HTR-8/SVneo (cell line): ENCODE measurements at regions not wholly inside any gene's neighbourhood (a gene's known extent, or its start where the extent isn't known, plus 50 kb on each side); places are given as distances from the start of the nearest gene placed in this dataset.

Experiments used
- DNase-seq: peaks from one replicate; pipeline ENCODE4 v3.0.0; 2011; ENCODE audit warnings: low spot score, mixed read lengths; ENCODE audit not compliant: insufficient read length
- FAIRE-seq: peaks from 2 replicates; lab custom pipeline; 2011; peaks lifted over from hg19 to GRCh38; lab: Jason Lieb, UNC

DNA sequence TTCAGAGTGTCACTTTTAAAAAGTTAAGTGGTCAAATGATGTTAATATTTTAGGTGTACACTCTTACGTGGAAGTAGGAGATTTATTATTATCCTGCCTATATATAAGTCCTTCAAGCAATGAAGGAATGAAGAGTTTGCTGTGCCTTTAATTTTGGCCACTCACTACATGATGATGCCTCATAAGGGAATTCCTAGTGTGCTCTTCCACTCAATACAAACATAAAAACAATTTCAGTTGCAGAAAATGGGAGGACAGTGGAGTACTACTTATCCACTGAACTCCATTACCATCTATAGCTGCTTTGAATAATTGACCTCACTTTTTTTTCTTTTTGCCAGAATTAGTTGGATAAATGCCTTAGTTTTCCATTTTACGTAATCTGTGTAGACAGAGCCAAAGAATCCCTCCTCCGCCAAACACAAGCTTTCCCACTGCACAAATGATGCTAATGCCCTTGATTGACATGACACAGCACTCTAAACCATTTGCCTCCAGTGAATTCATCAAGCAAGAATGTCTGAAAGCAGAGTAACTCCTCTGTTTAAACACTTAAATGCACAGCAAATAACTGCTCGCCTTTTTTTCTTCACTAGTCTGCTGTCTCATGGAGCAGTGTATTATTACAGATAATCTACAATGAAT is 751.1 kb upstream of the FANCL start:
- FAIRE-seq (no peak), DNase-seq (no peak)

DNA sequence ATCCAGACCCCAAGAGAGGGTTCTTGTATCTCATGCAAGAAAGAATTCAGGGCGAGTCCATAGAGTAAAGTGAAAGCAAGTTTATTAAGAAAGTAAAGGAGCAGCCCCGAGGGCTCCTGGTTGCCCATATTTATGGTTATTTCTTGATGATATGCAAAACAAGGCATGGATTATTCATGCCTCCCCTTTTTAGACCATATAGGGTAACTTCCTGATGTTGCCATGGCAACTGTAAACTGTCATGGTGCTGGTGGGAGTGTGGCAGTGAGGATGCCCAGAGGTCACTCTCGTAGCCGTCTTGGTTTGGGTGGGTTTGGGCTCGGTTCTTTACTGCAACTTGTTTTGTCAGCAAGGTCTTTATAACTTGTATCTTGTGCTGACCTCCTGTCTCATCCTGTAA is 750.2 kb upstream of the FANCL start:
- FAIRE-seq (no peak), DNase-seq (no peak)

DNA sequence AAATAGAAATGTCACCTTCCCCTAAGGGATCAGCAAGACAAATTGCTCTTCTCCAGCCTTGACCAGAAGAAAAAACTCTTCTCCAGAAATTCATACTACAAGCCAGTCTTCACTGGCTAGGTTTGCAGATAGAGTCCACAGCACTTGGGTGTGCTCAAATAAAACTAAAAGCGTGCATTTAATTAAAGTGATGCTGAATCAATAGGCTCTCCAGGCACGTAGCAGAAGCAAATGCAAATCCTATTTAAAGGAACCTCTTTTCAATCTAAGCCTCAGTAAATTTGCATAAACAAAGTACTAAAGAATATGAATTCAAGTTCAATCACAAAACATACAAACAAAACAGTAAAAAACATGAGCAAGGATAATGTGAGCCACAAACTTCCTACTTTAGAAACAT is 744.4 kb upstream of the FANCL start:
- FAIRE-seq (no peak), DNase-seq (no peak)

DNA sequence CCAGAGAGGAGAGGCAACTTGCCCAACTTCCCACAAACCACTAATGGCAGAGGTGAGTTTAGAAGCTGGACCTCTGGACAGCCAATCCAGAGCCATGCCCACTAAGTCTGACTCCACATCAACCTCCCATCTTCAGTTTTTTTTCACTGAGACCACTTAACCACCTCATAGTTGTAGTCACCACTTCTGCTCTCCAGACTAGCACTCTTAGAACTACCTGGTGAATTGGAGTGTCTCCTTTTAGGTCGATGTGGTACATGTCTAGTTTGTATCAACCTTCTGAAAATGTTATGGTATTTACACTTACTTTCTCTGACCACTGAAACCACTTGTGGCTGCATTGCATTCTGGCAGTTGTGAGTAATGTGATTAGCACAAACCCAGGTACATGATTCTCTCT is 743.6 kb upstream of the FANCL start:
- DNase-seq (no peak), FAIRE-seq (no peak)

DNA sequence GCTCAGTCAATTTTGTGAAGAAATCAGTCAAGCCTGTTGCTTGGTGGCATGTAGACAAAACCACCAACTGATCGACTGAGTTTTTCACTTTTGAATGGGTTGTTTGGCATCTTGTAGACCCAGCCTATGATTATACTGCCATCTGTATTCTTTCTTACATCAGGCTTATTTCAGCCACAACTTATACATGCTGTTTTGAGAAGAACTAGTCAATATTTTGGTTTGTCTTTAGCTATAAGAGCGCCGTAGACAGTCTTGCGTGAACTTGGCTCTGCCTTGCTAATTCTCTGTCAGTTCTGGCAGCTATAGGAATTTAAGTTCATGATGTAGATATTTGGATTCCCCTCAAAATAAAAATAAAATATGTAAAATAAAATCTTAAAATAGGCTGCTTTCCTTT is 742.0 kb upstream of the FANCL start:
- no peak for FAIRE-seq
- DNase-seq: no peak

DNA sequence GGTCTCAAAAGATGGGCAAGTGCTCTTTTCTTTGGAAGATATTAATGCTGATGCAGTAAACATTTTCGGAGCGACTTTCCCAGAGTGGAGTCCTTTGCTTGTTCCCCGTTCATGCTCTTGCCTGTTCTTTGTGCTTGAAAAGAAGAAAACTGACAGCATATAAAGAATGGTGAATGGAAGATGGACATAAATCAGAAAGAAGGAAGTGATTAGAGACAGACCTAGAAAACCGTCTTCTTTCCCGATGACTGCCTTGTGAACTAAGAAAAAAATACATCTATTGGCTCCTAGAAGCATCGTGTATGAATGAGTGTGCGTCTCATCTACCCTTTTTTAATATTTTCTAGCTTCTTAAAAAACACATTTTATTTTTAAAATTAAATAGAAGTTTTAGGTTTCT is 740.1 kb upstream of the FANCL start:
- DNase-seq (no peak), FAIRE-seq (no peak)

DNA sequence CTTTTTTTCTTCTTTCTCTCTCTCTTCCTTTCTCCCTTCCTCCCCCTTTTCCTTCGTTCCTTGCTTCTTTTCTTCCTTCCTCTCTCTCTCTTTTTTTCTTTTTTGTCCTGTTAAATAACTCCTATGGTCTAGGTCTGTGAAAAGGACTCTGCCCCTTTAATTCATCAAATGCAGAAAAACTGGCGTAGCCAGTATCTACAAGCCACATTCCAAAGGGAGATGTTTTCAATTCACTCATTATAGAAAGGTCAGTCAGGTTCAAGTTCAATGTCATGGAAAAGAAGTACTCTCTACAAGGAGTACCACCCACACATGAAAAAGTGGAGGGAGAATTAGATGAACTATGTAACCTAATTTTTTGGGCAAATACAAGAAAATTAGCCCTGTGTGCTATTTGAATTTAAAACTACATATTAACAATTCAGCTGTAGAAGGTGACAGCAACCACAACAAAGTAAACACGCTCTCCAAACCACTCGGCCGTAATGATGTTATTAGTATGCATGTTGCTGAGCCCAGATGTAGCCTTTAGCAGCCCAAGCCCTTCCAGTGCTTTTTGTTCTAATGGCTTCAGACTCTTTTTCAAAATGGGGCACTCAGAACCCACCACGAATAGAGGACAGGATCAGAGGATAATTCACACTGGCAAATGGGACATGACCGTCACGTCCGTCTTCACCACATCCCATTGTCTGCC is 735.4 kb upstream of the FANCL start:
- no peak for DNase-seq
- FAIRE-seq: no peak

DNA sequence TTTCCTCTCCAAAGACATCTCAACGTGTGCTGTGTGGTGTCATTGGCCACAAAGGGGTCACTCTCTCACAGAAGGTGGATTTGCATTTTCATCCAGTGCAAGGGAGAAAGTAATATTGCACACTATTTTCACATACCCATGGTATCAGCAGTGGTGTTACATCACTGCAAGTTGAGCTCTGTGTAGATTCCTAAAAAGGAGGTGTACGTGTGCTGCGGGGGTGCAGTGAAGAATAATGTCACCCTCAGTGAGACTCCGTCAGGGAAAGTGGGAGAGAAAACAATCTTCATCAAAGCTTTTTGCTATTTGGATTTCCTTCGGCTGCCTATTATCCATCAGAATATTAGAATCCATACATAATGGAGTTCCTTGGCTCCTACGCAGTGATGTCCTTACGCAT is 733.8 kb upstream of the FANCL start:
- FAIRE-seq (no peak), DNase-seq (no peak)

DNA sequence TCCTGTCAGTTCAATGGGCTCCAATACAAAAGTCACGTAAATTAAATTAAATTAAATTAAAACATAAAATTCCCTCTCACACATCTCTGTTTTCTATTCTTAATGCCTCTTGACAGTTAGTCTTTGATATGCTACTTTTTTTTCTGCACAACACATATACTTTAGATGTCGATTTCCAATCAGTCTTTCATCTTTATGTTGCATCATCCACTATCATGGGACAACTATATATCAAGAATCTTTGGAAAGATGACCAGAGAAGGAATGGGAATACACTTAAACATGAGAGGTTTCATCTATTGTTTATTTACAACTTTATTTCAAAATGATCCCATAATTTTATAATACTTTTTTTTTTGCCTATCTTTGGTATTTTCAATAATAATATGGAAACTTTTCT is 733.3 kb upstream of the FANCL start:
- FAIRE-seq: no peak

DNA sequence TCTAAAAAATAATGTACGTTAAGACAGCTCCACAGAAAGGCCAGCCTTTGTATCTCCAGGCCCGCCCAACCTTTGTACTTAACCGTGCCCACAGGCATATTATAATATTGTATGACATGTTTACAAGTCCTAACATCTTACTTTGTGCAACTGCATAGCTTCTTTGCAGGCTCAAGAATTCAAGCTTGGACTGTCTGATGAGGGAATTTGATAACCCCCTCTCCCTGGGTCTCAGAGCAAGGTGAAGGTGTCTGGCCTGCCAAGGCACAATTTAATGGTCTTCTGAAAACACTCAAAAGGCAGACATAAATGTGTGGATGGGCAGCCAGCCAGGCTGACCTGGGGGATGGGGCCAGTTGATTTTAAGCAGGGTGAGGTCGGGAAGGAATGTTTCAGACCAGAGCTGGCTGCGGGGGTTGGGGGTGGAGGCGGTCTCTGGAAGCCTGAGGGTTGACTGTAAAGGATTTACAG is 732.7 kb upstream of the FANCL start:
- FAIRE-seq (no peak), DNase-seq (no peak)

More for the DNA sequence above, 733.3 kb upstream of the FANCL start:
- no peak for DNase-seq

DNA sequence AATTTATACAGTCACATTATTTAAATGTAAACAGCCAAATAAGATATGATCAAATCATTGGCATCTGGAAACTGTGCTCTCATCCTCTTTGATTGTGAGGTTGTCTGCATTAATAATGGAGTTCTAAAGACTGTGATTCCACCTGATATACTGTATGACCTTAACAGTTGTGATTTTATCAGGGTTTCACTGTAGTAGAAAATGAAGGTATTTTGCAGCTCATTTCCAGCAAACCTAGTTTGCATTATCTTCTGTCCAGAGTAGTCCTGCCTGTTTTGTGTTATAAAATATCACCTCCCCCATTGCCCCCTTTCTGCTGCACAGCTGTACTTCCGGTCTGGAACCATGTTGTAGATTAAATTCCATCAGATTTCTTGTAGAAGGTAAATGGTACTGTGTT is 731.6 kb upstream of the FANCL start:
- DNase-seq (no peak), FAIRE-seq (no peak)

DNA sequence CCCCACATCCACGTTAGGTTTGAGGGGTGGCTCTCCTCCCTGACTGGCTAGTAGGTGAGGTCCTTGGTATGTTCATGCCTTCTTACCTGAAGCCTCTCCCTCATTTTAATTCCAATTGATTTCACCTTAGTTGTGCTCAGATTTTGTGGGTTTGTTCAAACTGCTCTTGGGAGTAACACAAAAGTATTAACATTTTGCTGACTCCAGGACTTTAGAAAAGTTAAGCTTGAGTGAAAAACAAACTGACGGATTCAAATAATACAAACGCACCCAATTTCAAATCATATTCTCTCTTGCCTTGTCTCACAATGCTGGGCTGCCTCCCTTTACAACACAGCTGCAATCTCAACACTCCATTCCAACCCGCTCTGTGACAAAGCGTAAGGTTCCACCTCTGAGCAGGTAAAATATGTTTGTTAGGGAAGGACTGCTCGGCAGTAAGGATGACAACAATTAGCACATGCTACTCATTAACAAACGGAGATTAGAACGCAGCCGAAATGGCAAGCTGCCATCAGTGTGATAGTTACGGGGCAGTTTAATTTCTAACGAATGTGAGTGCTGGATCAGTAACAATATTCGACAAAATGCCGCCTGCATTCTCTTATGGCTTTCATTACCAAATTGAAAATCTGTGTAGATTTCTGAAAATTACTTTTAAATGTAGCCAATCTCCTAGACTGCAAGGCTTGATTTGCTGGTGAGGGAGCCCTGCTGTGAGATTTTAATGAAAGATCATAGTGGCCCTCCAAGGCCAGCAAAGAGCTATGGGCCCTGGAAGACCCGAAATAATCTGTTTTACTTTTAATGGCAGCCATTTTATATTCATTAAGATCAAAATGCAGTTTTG is 730.6 kb upstream of the FANCL start:
- no peak for DNase-seq
- FAIRE-seq: no peak

DNA sequence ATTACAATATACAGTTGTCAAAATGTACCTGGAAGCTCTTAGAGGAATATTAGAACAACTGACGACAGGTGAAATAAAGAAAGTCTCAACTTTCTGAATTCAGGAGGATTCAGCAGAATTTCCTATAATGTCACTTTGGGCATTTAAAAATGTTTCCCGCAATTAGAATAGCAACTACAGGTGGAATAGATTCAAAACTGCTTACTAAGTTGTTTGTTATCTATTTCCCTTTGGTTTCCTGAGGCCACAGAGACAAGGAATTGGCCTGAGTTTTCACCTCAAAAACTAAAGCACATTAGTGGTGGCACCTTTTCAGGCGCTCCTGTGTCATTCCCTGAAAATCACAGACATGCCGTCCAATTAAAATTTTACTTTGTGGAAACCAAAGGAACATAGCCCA is 729.2 kb upstream of the FANCL start:
- FAIRE-seq: no peak
- DNase-seq: no peak

DNA sequence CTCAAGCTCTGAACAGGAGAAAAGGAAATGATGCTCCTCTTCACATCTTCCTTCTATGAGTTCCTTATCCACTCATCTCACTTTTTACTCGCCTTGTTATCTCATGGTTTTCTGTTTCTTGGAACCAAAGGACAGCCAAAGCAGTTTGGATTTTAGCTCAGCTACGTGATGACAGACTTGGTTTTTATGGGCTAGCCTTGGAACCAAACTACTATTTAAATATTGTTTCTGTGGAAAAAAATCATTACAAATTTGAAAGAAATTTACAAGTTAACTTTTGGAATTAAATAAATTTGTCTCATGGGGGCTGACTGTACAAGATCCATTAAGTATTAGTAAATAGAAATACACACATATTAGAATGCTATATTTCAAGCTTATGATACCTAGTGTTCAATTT is 727.8 kb upstream of the FANCL start:
- FAIRE-seq (no peak), DNase-seq (no peak)

DNA sequence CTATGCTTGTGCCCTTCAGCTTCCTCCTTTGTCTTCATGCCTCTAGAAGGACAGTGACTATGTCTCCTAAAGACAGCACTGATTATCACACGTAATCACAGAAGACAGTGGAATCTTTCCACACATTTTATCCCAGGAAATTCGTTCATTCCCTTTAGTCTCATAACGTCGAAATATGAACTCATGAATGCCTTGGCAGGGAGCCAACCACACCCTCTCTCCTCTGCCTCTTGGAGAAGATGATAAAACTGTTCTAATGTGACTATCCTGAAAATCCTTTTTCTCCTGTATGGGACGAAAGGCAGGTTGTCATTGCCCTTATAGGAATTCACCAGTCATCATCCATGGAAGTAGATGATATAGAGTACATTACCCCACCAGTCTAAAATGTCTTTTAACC is 726.6 kb upstream of the FANCL start:
- FAIRE-seq (no peak), DNase-seq (no peak)

DNA sequence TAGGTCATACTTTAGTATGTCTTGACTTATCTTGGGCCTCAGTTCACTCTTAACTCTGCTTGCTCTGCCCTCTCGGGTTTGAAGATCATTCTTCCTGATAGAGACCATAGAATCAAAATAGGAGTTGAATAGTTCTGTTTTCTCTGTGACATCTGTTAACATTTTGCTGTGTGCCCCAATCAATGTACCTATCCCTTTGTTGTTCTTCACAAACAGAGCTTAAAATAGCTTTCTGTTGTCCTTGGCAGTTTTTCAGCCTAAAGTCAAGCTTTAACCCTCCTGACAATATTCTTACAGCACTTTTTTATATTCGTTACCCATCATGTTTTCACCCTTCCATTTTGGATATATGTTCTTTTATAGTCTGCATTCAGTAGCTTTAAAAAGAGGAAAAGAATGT is 724.5 kb upstream of the FANCL start:
- FAIRE-seq (no peak), DNase-seq (no peak)

DNA sequence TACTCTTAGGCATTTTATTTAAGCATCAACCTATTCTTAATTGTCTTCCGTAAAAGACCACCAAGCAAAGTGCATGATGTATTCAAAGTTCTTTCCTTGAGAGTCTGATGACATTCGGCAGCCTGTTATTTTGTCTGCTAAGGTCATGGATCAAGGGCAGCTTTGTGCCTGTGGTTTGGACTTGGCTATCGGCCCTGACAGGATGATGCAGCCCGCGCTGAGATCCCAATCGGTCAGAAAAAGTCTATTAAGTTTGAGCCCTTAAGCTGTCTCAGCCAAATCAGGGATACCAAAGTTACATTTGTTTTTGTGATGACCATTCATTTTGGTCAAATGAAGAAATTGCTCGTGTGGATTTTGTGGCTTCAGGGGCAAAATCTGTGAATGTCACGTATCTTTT is 718.9 kb upstream of the FANCL start:
- FAIRE-seq (no peak), DNase-seq (no peak)

DNA sequence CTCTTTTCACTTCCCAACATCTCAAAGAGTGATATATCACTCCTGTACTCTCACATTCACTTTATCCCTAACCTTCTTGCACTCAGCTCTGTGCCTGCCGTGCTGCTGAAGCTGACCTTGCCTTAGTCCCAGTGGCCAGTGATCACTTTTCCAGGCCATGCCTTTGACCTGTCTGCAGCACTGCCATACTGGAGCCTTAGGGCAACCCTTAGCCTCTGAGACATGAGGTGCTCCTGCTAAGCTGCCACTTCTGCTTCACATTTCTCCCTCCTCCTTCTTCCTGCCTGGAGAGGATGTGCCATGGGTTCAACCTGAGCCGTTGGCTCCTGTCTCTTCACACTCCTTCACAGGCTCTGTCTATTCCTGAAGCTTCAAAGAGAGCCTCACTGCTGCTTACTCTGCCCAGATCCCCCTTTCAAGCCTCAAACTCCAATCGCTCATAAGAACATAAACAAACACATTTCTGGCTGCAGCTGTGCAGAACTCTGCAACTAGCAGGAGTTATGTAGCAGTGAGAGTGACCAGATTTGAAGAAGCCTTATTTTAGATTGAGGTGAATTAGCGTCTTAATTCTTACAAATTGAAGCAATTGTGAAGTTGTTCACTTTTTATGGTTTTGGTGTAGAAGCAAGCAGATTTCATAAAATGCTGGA is 716.2 kb upstream of the FANCL start:
- no peak for FAIRE-seq
- no peak for DNase-seq

DNA sequence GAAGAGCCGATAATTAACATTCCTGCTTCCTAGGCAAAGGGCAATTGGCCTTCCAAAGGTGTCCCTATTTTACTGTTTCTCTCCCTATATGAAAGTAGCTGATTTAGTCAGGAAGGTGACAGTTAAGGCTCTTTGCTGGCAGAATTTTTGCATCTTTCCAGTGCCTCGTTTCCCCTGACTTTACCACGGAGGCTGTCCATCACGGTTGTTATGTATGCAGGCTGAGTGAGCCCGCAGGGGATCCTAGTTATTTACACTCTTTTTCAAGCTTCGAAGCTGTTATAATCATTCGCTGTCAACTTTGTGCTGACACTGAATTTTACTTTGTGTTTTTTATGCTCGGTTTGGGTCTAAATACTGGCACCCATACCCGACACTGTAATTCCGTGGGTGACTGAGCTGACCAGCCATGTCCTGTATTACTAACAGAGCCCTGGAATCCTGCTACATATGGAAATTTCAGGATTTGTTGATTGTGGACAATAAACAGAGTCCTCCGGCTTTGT is 713.8 kb upstream of the FANCL start:
- DNase-seq (no peak), FAIRE-seq (no peak)

DNA sequence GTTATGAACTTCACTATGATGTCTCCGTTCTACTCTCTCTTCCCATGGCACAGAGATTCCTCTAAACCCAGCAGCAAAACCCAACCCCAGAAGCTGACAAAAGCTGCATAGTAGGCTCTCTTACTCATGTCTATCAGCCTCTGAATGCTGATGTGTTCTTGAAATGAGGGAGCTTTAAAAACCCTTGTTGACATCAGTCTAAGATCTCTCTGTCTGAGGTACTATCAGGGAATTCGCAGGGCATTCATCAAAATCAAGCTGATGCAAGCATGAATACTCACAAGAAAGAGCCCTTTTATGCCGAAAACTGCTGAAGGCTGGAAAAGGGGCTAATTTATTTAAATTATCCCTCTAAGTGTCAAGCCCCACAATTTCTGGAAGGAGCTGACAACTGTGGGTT is 710.6 kb upstream of the FANCL start:
- DNase-seq: no peak
- FAIRE-seq: no peak
